ENCODE measurements at regions not wholly inside any gene's neighbourhood (a gene's known extent, or its start where the extent isn't known, plus 50 kb on each side); places are given as distances from the start of the nearest gene placed in this dataset.

DNA sequence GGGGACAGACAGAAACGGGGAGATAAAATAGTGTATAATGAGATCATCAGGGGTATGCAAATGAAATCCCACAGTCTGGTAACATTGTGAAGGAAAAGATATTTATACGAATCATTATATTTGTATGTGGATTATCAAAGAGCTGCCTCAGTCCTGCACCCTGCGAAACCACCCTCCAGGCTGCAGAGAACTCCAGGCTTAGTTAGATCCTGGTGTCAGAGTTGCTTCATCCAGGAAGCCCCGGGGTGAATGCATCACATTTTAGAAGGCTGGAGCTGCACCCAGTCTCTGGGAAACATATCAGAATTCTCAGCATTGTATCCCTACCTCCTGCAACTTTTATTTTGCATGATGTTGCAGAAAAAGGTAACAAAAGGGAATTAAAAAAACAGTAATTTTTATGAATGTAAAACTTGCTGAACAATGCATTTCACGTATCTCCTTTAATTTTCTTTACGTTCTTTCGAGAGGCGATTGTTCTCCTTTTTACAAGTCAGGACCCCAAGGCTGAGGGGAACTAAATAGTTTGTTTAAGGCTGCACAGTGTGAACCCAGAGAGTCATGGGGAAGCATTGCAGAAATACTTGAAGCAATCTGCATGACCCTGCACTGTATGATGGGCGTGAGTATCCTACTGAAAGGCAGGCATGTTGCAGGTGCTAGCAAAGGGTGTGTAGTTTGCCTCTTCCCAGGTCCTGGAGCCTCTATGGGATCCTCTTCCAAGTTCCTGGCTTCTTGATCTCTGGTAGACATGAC lies 299.5 kb upstream of the CLNK start:
- no peak for DNase-seq (ENCODE audit: low spot score)
- Histone ChIP-seq H3K36me3 (ENCODE audit: control insufficient read depth in 4 of 4, insufficient read depth in 3 of 4, low read depth in 1 of 4, low read length in 3 of 4) (no peaks in the 10 kb centered on the region), H3K9me3 (ENCODE audit: control insufficient read depth in 4 of 4, low read length in 3 of 4) (peaks cover 0 to 9% (median 4%) of the 10 kb centered on the region in 4 donors), H3K27me3 (ENCODE audit: control insufficient read depth in 4 of 4, insufficient read depth in 4 of 4, low read length in 3 of 4) (no peaks in the 10 kb centered on the region), H3K9ac (ENCODE audit: low read depth in 1 of 2, low read length in 2 of 2) (no peak overlapping the region), H3K4me1 (ENCODE audit: control insufficient read depth in 4 of 4, insufficient read depth in 4 of 4, low read length in 3 of 4) (no peaks in the 10 kb centered on the region), H3K27ac (ENCODE audit: low read depth in 1 of 2, low read length in 2 of 2) (no peak overlapping the region), H3K4me3 (ENCODE audit: low read depth in 1 of 3, low read length in 3 of 3) (no peak overlapping the region)
- TF ChIP-seq TAF1 (conservative IDR thresholded peaks at IDR 0.05), result no peak
- no peak for TF ChIP-seq EGR1 (IDR thresholded peaks at IDR 0.05; ENCODE audit: low read depth in 2 of 2)
- TF ChIP-seq RXRA (IDR thresholded peaks at IDR 0.05), result no peak
- TF ChIP-seq GABPA (IDR thresholded peaks at IDR 0.05 in 1 of 2, conservative IDR thresholded peaks at IDR 0.05 in 1 of 2), result no peak
- no peak for TF ChIP-seq ATF3 (IDR thresholded peaks at IDR 0.05)
- TF ChIP-seq, protein P1, sequence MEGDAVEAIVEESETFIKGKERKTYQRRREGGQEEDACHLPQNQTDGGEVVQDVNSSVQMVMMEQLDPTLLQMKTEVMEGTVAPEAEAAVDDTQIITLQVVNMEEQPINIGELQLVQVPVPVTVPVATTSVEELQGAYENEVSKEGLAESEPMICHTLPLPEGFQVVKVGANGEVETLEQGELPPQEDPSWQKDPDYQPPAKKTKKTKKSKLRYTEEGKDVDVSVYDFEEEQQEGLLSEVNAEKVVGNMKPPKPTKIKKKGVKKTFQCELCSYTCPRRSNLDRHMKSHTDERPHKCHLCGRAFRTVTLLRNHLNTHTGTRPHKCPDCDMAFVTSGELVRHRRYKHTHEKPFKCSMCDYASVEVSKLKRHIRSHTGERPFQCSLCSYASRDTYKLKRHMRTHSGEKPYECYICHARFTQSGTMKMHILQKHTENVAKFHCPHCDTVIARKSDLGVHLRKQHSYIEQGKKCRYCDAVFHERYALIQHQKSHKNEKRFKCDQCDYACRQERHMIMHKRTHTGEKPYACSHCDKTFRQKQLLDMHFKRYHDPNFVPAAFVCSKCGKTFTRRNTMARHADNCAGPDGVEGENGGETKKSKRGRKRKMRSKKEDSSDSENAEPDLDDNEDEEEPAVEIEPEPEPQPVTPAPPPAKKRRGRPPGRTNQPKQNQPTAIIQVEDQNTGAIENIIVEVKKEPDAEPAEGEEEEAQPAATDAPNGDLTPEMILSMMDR (IDR thresholded peaks at IDR 0.05; ENCODE audit: low read depth, low read length, missing input control), result no peak
- TF ChIP-seq MAX (IDR thresholded peaks at IDR 0.05), result no peak
- TF ChIP-seq JUND (IDR thresholded peaks at IDR 0.05), result no peak
- TF ChIP-seq, protein P2, sequence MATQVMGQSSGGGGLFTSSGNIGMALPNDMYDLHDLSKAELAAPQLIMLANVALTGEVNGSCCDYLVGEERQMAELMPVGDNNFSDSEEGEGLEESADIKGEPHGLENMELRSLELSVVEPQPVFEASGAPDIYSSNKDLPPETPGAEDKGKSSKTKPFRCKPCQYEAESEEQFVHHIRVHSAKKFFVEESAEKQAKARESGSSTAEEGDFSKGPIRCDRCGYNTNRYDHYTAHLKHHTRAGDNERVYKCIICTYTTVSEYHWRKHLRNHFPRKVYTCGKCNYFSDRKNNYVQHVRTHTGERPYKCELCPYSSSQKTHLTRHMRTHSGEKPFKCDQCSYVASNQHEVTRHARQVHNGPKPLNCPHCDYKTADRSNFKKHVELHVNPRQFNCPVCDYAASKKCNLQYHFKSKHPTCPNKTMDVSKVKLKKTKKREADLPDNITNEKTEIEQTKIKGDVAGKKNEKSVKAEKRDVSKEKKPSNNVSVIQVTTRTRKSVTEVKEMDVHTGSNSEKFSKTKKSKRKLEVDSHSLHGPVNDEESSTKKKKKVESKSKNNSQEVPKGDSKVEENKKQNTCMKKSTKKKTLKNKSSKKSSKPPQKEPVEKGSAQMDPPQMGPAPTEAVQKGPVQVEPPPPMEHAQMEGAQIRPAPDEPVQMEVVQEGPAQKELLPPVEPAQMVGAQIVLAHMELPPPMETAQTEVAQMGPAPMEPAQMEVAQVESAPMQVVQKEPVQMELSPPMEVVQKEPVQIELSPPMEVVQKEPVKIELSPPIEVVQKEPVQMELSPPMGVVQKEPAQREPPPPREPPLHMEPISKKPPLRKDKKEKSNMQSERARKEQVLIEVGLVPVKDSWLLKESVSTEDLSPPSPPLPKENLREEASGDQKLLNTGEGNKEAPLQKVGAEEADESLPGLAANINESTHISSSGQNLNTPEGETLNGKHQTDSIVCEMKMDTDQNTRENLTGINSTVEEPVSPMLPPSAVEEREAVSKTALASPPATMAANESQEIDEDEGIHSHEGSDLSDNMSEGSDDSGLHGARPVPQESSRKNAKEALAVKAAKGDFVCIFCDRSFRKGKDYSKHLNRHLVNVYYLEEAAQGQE (IDR thresholded peaks at IDR 0.05), result no peak
- no peak for TF ChIP-seq HNF4G (IDR thresholded peaks at IDR 0.05)
- no peak for TF ChIP-seq FOXA2 (IDR thresholded peaks at IDR 0.05)
- TF ChIP-seq HNF4A (conservative IDR thresholded peaks at IDR 0.05), result no peak
- TF ChIP-seq SP1 (IDR thresholded peaks at IDR 0.05), result no peak
- no peak for TF ChIP-seq NR2F2 (IDR thresholded peaks at IDR 0.05)
- TF ChIP-seq ZBTB33 (IDR thresholded peaks at IDR 0.05), result no peak
- TF ChIP-seq YY1 (IDR thresholded peaks at IDR 0.05), result no peak
- TF ChIP-seq RAD21 (IDR thresholded peaks at IDR 0.05), result no peak
- TF ChIP-seq FOXA1 (IDR thresholded peaks at IDR 0.05), result no peak
- 70% methylated on average over 9 of the region's 9 CpGs for WGBS

Measured in liver (tissue), 8 donors.